ENCODE measurements at regions not wholly inside any gene's neighbourhood (a gene's known extent, or its start where the extent isn't known, plus 50 kb on each side); places are given as distances from the start of the nearest gene placed in this dataset.

- TF ChIP-seq FOXP2 (optimal IDR thresholded peaks at IDR 0.05; ENCODE audit: borderline replicate concordance, extremely low read depth, extremely low read length, insufficient read depth): no peak
- no peak for TF ChIP-seq POLR2AphosphoS5 (IDR thresholded peaks at IDR 0.05; ENCODE audit: low read depth, low read length)
- no peak for TF ChIP-seq TAF1 (IDR thresholded peaks at IDR 0.05; ENCODE audit: borderline replicate concordance, insufficient read depth, low read length)
- TF ChIP-seq SIN3A (IDR thresholded peaks at IDR 0.05; ENCODE audit: borderline replicate concordance, insufficient read depth, low read length): no peak
- no peak for TF ChIP-seq REST (IDR thresholded peaks at IDR 0.05; ENCODE audit: insufficient read depth in 1 of 2, low read depth in 2 of 2, low read length in 2 of 2)
Measured at GRCh38 chr18:51953521-51953920, 386.5 kb upstream of the DCC start.

- no peak for TF ChIP-seq TAF1 (IDR thresholded peaks at IDR 0.05; ENCODE audit: borderline replicate concordance, insufficient read depth, low read length)
- no peak for TF ChIP-seq POLR2AphosphoS5 (IDR thresholded peaks at IDR 0.05; ENCODE audit: low read depth, low read length)
- no peak for TF ChIP-seq SIN3A (IDR thresholded peaks at IDR 0.05; ENCODE audit: borderline replicate concordance, insufficient read depth, low read length)
- no peak for TF ChIP-seq FOXP2 (optimal IDR thresholded peaks at IDR 0.05; ENCODE audit: borderline replicate concordance, extremely low read depth, extremely low read length, insufficient read depth)
- TF ChIP-seq REST (IDR thresholded peaks at IDR 0.05; ENCODE audit: insufficient read depth in 1 of 2, low read depth in 2 of 2, low read length in 2 of 2): no peak
Measured at GRCh38 chr18:51955136-51955535, 384.9 kb upstream of the DCC start.

- TF ChIP-seq TAF1 (IDR thresholded peaks at IDR 0.05; ENCODE audit: borderline replicate concordance, insufficient read depth, low read length) (no peak), SIN3A (IDR thresholded peaks at IDR 0.05; ENCODE audit: borderline replicate concordance, insufficient read depth, low read length) (no peak), FOXP2 (optimal IDR thresholded peaks at IDR 0.05; ENCODE audit: borderline replicate concordance, extremely low read depth, extremely low read length, insufficient read depth) (no peak), POLR2AphosphoS5 (IDR thresholded peaks at IDR 0.05; ENCODE audit: low read depth, low read length) (no peak), REST (IDR thresholded peaks at IDR 0.05; ENCODE audit: insufficient read depth in 1 of 2, low read depth in 2 of 2, low read length in 2 of 2) (no peak)
Measured at GRCh38 chr18:51957001-51957400, 383.0 kb upstream of the DCC start.

- TF ChIP-seq SIN3A (IDR thresholded peaks at IDR 0.05; ENCODE audit: borderline replicate concordance, insufficient read depth, low read length) (no peak), TAF1 (IDR thresholded peaks at IDR 0.05; ENCODE audit: borderline replicate concordance, insufficient read depth, low read length) (no peak), REST (IDR thresholded peaks at IDR 0.05; ENCODE audit: insufficient read depth in 1 of 2, low read depth in 2 of 2, low read length in 2 of 2) (no peak), FOXP2 (optimal IDR thresholded peaks at IDR 0.05; ENCODE audit: borderline replicate concordance, extremely low read depth, extremely low read length, insufficient read depth) (no peak), POLR2AphosphoS5 (IDR thresholded peaks at IDR 0.05; ENCODE audit: low read depth, low read length) (no peak)
Measured at GRCh38 chr18:51980101-51980500, 359.9 kb upstream of the DCC start.

GRCh38 chr18:51988277-51988676 lies 351.7 kb upstream of the DCC start:
- no peak for TF ChIP-seq FOXP2 (optimal IDR thresholded peaks at IDR 0.05; ENCODE audit: borderline replicate concordance, extremely low read depth, extremely low read length, insufficient read depth)
- TF ChIP-seq POLR2AphosphoS5 (IDR thresholded peaks at IDR 0.05; ENCODE audit: low read depth, low read length): no peak
- no peak for TF ChIP-seq SIN3A (IDR thresholded peaks at IDR 0.05; ENCODE audit: borderline replicate concordance, insufficient read depth, low read length)
- TF ChIP-seq TAF1 (IDR thresholded peaks at IDR 0.05; ENCODE audit: borderline replicate concordance, insufficient read depth, low read length): no peak
- TF ChIP-seq REST (IDR thresholded peaks at IDR 0.05; ENCODE audit: insufficient read depth in 1 of 2, low read depth in 2 of 2, low read length in 2 of 2): no peak

All from PFSK-1 (cell line).